Kidney epithelial cell (primary cell): ENCODE measurements at regions not wholly inside any gene's neighbourhood (a gene's known extent, or its start where the extent isn't known, plus 50 kb on each side); places are given as distances from the start of the nearest gene placed in this dataset.

ENCODE experiments used
- DNase-seq: peaks from one replicate; pipeline ENCODE4 v3.0.0-alpha.2; 2010; ENCODE audit warnings: low read depth
- H3K27me3 ChIP-seq: 2 replicates; pipeline ENCODE4 v1.6.0; 2011; ENCODE audit warnings: low read length; ENCODE audit not compliant: control insufficient read depth, insufficient read depth
- H3K36me3 ChIP-seq: 2 replicates; pipeline ENCODE4 v1.5.1; 2011; ENCODE audit warnings: low read length; ENCODE audit not compliant: control insufficient read depth, insufficient read depth
- H3K4me3 ChIP-seq: 2 replicates; pipeline ENCODE4 v1.5.1; 2011; ENCODE audit warnings: low read depth, mild to moderate bottlenecking, control low read depth, low read length
- TF ChIP-seq, protein P1 (sequence below): IDR thresholded peaks from 2 replicates; pipeline ENCODE4 v1.5.1; 2011; ENCODE audit warnings: mild to moderate bottlenecking, moderate library complexity, low read length, control low read depth, inconsistent platforms; ENCODE audit not compliant: insufficient read depth, poor library complexity, severe bottlenecking

DNA sequence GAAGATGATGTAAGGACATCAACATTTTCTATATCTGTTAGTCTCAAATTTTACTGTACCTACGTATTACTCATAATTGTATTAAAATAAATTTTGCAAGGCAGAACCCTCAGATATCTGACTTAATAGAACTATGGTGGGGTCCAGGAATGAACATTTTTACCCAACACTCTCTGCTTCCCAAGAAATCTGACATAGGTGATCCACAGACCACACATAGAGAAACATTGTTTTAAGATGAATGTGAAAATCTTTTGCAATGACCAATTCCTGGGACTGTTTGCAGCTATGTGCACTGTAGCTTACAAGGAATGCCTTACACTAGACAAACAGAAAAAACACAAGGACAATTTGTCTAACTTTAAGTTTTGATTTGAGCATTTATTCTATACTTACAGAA lies 645.6 kb upstream of the ADGRL2 start:
- H3K36me3 ChIP-seq, result no peaks in the 10 kb centered on the region
- peak; percentile 35 for DNase-seq
- TF ChIP-seq, protein P1, sequence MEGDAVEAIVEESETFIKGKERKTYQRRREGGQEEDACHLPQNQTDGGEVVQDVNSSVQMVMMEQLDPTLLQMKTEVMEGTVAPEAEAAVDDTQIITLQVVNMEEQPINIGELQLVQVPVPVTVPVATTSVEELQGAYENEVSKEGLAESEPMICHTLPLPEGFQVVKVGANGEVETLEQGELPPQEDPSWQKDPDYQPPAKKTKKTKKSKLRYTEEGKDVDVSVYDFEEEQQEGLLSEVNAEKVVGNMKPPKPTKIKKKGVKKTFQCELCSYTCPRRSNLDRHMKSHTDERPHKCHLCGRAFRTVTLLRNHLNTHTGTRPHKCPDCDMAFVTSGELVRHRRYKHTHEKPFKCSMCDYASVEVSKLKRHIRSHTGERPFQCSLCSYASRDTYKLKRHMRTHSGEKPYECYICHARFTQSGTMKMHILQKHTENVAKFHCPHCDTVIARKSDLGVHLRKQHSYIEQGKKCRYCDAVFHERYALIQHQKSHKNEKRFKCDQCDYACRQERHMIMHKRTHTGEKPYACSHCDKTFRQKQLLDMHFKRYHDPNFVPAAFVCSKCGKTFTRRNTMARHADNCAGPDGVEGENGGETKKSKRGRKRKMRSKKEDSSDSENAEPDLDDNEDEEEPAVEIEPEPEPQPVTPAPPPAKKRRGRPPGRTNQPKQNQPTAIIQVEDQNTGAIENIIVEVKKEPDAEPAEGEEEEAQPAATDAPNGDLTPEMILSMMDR, result no peak
- H3K27me3 ChIP-seq, result no peaks in the 10 kb centered on the region
- no peak overlapping the region for H3K4me3 ChIP-seq

DNA sequence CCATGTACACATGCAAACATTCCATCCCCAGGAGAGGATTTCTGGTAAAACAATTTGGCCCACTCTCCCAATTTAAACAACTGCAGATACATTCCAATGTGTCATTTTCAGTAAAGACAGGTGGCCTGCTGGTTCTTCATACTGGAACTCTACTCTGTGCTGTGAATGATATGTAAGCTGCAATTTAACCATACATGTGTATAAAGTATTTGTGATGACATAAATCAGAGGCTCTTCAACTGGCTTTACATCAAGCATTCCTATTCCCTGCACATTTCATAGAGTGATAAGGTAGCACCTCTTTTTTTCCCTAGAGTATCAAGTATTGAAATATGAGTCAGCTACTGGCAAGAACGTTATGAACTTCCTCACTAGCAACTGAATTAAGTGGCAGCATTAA lies 649.5 kb upstream of the ADGRL2 start:
- no peaks in the 10 kb centered on the region for H3K27me3 ChIP-seq
- H3K4me3 ChIP-seq, result no peak overlapping the region
- no peaks in the 10 kb centered on the region for H3K36me3 ChIP-seq
- DNase-seq, result no peak
- TF ChIP-seq, protein P1, result no peak

- Histone ChIP-seq H3K27me3 (no peaks in the 10 kb centered on the region), H3K36me3 (no peaks in the 10 kb centered on the region), H3K4me3 (no peak overlapping the region)
- TF ChIP-seq, protein P1, result no peak
- DNase-seq, result no peak
Observed at GRCh38 chr1:81149649-81150325, 650.9 kb upstream of the ADGRL2 start.

- no peak for DNase-seq
- no peaks in the 10 kb centered on the region for H3K36me3 ChIP-seq
- H3K27me3 ChIP-seq, result no peaks in the 10 kb centered on the region
- TF ChIP-seq, protein P1, result no peak
- H3K4me3 ChIP-seq, result no peak overlapping the region
Observed at GRCh38 chr1:81144240-81144825, 656.4 kb upstream of the ADGRL2 start.

DNA sequence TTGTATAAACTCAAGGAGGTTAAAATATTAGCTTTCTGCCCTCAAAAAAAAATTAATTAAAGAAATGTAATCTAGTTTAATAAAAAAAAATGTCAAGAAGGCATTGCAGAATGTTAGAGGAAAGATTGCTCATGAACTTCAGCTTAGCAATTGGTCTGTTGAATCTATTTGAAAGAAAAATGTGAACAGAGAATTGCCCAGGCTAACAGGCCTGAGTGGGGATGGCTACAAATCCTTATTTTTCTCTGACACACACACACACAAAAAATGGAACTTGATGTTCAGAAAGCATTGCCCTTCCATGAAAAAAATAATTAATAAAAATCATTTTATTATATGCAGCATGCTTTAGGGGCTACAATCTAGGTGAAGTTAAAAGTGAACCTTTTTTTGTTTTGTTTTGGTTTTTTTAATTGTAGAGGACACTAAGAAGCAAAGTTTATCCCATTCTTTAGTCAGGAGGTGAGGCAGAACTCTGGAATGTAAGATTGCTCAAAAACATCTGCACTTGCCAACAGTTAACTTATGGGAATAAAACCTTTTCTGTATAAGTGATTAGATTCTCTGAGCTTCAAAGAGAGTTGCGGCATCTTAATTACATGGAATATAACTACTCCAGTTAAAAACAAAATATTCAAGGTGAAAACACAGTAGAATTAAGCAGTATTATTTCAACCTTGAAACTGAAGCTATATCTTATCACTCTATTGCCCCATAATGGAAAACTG lies 658.5 kb upstream of the ADGRL2 start:
- Histone ChIP-seq H3K4me3 (no peak overlapping the region), H3K27me3 (no peaks in the 10 kb centered on the region), H3K36me3 (no peaks in the 10 kb centered on the region)
- peak; percentile 29 for DNase-seq
- TF ChIP-seq, protein P1, result no peak
